Heart left ventricle (tissue), 13 donors: ENCODE measurements at regions not wholly inside any gene's neighbourhood (a gene's known extent, or its start where the extent isn't known, plus 50 kb on each side); places are given as distances from the start of the nearest gene placed in this dataset.

ENCODE experiments used
- CTCF ChIP-seq, 12 donors: fragments of 200-600 bp; sonication (generic) in 4 of 12; IDR thresholded peaks; one replicate each; pipeline versions ENCODE4 v1.5.0 to v1.8.0; 2018 to 2022; ENCODE audit warnings: antibody characterized with exemption in 12 of 12, mild to moderate bottlenecking in 5 of 12
- POLR2A ChIP-seq, 2 donors: fragments of 450-650 bp; IDR thresholded peaks; one replicate each; pipeline ENCODE4 v1.6.1; 2017; ENCODE audit warnings: antibody characterized with exemption in 2 of 2, mild to moderate bottlenecking in 2 of 2, moderate library complexity in 2 of 2
- donor health status: ischemic (EF 13 %, LVEDD 7.1; RV severe dilation, severe dysfunction).
- donor health status: DM: no; HTN: yes; CAD: no.
- donor health status: DM: no; HTN: no; CAD: no.
- donor health status: ischemic (EF 25% LVEDD 6.9; RV normal size, moderate dysfunction).
- donor health status: ischemic (EF 25% LVEDD 5.7; RV mildly dilated, moderate dysfunction).
- donor health status: ischemic (EF 35%, LVEDD 5.7; RV mildly dilated, moderate dysfunction).
- donor health status: nonischemic (EF 11% LVEDD 7.7; RV severe dilation, severe dysfunction).
- donor health status: DM: yes; HTN: yes; CAD: no.
- donor health status: PGD.
- donor health status: ischemic (EF 29% LVEDD 5.4; RV normal size, mild dysfunction).
- donor health status: nonischemic (EF 23%, LVEDD 6.1; RV moderate dilation, normal function).

- no peak for TF ChIP-seq CTCF (IDR thresholded peaks at IDR 0.05)
- no peak for TF ChIP-seq POLR2A (IDR thresholded peaks at IDR 0.05)
These were observed 402.9 kb downstream of the PCDH18 start for GRCh38 chr4:137129441-137129840.
